Endothelial cell of umbilical vein (primary cell): ENCODE measurements at regions not wholly inside any gene's neighbourhood (a gene's known extent, or its start where the extent isn't known, plus 50 kb on each side); places are given as distances from the start of the nearest gene placed in this dataset.

Experiments
- EZH2 ChIP-seq: IDR thresholded peaks from 2 replicates; pipeline ENCODE4 v1.6.1; 2012; ENCODE audit warnings: borderline replicate concordance, low read depth, mild to moderate bottlenecking, moderate library complexity, low read length, inconsistent platforms; ENCODE audit not compliant: severe bottlenecking
- POLR2A ChIP-seq: IDR thresholded peaks from 2 replicates; pipeline ENCODE4 v1.6.1; 2012; ENCODE audit warnings: low read depth, mild to moderate bottlenecking, control low read depth, low read length
- TF ChIP-seq, protein P1 (sequence below), 2 donors: IDR thresholded peaks; 1 replicate in 1 of 2; 2 replicates in 1 of 2; pipeline ENCODE4 v1.5.1; 2011; ENCODE audit warnings: low read length in 2 of 2, mild to moderate bottlenecking in 2 of 2, moderate library complexity in 2 of 2, control low read depth in 1 of 2, inconsistent platforms in 1 of 2, low read depth in 1 of 2; ENCODE audit not compliant: insufficient read depth in 1 of 2; ENCODE audit errors: extremely low read depth in 1 of 2

DNA sequence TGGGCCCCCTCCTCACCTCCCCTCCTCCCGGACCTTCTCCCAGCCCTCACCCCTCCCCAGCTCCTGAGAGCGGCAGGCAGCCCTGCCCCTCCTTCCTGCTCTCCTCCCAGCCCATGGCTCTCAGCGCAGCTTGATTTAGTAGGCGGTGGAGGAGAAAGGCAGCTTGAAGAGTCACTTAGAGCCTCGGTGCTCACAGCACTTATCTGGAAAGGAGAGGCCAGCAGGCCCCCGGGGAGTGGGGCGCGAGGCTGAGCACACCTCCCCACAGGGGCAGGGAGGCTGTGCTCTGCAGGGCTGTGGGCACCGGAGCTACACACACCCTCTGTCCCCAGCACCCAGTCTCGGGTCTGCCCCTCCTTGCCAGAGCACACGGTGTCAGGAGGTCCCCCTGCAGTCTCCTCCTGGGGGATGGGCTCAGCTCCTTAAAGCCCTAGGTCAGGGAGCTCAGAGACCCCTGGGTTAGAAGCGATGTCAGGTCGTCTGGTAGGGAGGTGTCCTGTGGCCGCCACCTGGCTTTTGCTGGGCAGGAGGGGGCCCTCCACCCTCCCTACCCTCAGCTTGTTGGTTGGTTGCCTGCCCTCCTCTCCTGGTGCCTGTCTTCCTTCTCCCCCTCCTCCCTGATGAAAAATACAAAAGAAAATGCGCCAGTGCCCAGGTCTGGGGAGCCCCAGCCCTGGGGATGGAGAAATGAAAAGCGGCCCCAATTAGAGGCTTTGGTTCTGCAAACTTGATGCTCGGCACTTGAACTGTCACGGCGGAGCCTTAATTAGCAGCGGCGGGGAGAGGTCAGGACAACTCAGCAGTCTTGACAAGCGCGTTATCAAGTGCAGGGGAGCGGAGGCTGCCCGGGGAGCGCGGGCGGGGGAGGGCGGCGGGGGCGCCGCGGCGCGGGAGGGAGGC, 151.1 kb upstream of the GSE1 start:
- TF ChIP-seq, protein P1, sequence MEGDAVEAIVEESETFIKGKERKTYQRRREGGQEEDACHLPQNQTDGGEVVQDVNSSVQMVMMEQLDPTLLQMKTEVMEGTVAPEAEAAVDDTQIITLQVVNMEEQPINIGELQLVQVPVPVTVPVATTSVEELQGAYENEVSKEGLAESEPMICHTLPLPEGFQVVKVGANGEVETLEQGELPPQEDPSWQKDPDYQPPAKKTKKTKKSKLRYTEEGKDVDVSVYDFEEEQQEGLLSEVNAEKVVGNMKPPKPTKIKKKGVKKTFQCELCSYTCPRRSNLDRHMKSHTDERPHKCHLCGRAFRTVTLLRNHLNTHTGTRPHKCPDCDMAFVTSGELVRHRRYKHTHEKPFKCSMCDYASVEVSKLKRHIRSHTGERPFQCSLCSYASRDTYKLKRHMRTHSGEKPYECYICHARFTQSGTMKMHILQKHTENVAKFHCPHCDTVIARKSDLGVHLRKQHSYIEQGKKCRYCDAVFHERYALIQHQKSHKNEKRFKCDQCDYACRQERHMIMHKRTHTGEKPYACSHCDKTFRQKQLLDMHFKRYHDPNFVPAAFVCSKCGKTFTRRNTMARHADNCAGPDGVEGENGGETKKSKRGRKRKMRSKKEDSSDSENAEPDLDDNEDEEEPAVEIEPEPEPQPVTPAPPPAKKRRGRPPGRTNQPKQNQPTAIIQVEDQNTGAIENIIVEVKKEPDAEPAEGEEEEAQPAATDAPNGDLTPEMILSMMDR (IDR thresholded peaks at IDR 0.05; ENCODE audit: extremely low read depth in 1 of 2, insufficient read depth in 1 of 2, low read depth in 1 of 2, low read length in 2 of 2): no peak
- peak; percentile 65 for TF ChIP-seq EZH2
- TF ChIP-seq POLR2A: no peak
